ENCODE measurements at regions not wholly inside any gene's neighbourhood (a gene's known extent, or its start where the extent isn't known, plus 50 kb on each side); places are given as distances from the start of the nearest gene placed in this dataset.

DNA sequence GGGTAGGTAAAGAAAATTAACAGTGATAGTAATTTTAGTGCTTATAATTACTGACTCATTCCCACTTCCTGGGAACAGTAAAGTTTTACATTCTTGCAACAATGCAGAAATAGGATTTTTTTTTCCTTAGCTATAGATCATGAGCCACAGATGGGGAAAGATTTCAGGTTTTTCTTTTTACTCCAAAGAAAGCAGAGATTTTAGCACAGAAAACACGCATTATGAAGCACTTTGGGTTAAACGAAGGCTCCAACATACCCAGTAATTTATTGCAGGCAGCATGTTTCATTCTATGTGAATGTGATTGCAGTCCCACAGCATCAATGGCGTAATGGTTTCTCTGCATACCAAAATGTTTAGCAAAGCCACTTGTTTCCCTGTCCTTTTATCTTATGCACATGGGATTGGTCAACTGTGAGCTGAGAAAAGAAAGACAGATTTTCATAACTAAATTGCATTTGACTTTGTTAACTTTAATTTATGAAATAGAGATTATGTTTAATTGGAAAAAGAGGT is 124.6 kb upstream of the E2F7 start:
- DNase-seq, result no peak

- DNase-seq, result no peak
These were observed 124.1 kb upstream of the E2F7 start for GRCh38 chr12:77189458-77189857.

DNA sequence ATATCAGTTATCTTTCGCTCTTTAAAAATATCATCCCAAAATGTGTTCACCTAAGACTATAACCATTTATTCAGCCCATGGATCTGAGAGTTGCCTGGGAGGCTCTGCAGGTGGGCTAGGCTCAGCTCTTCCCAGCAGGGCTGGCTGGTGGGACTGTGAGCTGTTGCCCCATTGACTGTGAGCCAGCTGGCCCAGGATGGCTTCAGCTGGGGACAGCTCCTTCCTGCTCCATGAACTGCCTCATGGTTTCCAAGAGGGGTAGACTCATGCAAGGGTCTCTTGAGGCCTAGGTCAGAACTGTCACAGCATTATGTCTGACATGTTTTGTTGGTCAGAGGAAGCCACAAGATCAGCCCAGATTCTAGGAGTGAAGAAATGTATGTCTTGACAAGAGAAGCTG is 114.1 kb upstream of the E2F7 start:
- no peak for DNase-seq

GRCh38 chr12:77167801-77168200 is 102.4 kb upstream of the E2F7 start:
- no peak for DNase-seq

DNA sequence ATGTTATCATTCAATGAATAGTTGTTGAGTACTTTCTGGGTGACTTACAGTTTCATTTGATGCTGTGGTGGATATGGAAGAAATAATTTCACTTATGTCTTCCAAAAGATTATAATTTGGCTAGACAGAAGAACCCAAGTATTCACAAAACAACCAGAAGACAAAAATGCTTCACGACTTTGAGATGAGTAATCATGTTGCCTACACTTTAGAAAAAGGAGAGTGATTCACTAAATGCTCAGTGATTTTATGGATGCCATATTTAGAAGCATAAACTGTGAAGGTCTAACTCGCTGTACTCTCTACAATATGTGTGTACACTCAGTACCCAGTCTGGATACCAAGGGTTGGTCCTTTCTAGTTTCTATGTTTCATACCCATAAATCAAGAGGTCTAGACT is 101.3 kb upstream of the E2F7 start:
- no peak for DNase-seq

DNA sequence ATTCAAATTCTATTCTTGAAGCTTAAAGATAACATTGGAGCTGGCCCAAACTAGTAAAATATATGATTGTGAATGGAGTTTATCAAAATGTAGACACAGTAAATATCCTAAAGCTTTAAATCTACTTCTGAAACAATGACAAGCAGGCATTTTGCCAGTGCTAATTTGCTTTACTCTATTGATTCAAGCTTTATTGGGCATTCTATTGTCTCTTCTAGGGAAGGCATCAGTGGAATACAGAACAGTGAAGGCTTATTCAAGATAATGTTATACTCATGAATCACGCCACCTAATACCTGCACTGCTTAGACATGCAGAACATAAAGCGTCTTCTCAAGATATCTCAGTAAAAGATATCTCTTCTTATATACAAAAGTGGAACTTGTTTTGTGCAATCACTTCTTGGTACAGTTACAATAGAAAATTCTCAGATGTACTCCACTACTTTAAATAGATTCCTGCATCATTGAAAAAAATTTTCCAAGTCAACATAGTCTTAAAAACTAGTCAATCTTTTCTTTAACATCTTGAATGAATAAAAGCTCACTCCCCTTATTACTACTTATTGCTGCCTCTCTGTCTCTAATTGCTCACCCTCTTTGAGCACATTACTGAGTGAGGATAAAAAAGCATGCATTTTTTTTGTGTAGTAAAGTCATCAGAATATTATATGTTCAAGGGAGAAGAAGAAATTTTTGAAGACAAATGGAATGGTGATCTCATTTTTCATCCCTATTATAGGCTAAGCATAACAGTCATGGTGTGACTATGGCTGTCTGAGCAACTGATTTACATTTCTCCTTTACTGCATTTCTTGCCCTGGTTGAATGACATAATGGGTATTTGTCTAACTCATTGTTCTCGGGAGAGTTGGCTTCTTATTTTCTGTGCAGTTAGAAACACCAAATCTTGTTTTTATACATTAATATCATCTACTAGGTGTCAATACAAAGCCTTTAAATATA is 98.0 kb upstream of the E2F7 start:
- DNase-seq, result no peak

- no peak for DNase-seq
These were observed 96.6 kb upstream of the E2F7 start for GRCh38 chr12:77161944-77162343.

GRCh38 chr12:77160931-77161330 is 95.6 kb upstream of the E2F7 start:
- DNase-seq, result no peak

DNA sequence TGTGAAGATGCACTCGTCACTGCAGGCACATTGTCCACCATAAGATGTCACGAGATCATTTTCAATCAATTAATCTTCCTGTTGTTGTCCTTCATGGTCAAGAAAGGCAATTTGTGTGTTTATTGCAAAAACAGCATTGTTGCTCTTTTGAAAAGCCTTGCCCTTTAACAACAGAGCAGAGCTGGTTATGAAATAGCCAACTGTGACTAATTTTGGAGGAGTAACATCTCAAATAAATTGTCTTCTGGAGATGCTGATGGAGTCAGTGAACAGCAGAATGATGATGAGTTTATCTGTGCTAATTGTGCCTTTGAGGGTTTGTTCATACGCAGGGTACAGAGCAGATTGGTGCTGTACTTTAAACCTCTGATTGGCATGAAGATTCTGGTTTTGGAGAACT is 88.3 kb upstream of the E2F7 start:
- DNase-seq, result no peak

GRCh38 chr12:77152623-77153193 is 87.3 kb upstream of the E2F7 start:
- no peak for DNase-seq

DNA sequence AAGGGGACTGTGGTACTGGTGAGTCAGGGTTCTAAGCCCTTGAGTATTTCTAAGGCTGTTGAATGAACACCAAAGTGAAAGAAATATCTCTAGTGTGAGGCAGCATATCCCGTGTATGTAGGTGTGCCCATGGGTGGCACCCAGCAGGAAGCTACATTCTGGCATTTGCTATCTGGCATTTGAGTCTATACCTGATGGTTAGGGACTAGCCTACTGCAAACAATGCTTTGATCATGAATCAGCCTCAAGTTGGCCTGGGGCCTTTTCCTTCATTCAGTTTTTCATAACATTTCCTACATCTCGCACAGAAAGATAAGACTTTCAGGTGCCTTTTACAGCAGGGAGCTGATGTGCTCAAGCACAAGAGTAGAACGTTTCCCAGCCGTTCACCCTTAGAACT is 85.7 kb upstream of the E2F7 start:
- DNase-seq, result no peak

DNA sequence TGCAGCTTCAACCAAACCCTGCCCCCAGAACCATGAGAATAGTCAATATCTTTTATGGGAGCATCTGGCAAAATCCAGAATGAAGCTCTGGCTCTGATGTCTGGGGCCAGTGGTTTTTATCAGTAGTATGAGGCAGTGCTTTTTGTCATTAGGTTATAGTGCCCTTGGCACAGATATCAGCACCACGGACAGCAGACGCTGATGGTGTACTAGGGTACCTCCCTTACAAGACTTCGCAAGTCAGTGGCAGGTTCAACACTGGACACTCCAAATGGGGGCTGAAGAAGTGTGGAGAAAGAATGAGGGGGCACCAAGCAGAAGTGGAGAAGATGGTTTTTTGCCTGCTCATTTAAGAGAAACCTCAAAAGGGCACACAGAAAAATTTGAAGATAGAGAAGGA is 68.2 kb upstream of the E2F7 start:
- DNase-seq, result no peak

DNA sequence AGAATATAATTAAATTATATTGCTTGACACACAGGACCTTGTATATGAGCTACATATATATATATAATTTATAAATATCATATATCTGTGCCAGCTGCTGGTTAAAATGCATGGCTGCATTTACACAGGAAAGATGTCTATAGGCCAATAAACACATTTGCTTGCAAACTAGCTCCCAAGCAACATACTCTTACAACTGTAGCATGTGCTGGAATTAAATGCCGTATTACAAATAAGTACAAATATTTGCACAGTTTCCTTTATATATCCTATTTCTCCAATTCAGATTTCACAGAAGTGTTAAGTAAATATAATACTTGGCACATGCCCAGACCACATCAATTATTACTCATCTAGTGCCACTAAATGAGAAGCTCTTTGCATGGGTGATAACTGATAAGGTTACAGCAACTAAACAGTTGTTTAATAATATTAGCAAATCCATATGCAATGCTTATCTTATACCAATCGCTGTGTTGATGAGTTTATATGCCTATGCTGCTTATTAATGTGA is 66.7 kb upstream of the E2F7 start:
- DNase-seq, result no peak

DNA sequence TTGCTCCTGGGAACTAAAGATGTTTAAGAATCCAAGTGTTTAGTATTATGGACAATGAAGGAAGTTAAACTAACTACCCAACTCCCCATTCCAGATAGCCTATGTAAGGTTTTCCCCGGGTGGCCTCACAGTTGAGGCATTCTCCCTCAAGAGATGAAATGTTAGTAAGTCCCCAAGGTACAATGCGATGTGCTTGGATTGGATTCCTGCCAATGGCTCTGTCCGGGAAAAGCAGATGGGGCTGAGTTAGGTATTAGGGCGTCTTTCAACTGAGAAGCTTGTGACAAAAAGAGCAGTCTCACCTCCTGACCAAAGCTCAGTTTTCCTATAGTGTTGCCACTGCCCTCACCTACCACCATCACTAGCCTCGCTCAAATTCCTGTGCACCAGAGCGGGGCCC is 64.8 kb upstream of the E2F7 start:
- DNase-seq, result no peak

DNA sequence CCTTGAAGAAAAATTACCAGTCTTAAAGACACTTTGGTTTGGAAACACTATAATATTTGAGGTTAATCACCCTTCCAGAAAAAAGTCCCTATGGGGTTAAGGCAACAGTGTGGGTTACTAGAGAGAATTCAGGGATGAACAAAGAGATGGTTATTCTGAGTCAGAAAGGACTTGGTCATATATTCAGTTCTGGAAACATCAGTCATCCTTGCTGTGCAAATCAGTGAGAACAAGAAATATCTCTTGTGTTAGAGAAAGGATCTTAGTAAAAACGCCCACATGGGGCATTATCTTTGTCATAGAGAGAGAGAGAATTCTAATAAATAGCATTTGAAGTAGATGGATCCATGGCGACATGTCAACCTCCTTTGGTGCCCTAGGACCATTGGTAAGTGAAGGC is 59.4 kb upstream of the E2F7 start:
- no peak for DNase-seq

GRCh38 chr12:77122661-77123060 is 57.3 kb upstream of the E2F7 start:
- DNase-seq, result no peak

DNA sequence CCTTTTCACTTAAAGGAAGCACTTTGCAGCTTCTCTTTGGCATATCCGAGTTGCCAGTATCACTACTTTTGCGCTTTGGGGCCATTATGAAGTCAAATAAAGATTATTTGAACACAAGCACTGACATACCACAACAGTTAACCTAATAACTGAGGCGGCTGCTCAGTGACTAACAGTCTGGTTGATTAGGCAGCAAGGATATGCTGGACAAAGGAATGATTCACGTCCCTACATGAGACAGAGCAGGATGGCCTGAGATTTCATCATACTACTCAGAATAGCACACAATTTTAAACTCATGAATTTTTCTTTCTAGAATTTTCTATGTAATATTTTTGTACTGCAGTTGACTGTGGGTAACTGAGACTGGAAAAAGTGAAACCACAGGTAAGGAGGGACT is 56.9 kb upstream of the E2F7 start:
- DNase-seq, result no peak

DNA sequence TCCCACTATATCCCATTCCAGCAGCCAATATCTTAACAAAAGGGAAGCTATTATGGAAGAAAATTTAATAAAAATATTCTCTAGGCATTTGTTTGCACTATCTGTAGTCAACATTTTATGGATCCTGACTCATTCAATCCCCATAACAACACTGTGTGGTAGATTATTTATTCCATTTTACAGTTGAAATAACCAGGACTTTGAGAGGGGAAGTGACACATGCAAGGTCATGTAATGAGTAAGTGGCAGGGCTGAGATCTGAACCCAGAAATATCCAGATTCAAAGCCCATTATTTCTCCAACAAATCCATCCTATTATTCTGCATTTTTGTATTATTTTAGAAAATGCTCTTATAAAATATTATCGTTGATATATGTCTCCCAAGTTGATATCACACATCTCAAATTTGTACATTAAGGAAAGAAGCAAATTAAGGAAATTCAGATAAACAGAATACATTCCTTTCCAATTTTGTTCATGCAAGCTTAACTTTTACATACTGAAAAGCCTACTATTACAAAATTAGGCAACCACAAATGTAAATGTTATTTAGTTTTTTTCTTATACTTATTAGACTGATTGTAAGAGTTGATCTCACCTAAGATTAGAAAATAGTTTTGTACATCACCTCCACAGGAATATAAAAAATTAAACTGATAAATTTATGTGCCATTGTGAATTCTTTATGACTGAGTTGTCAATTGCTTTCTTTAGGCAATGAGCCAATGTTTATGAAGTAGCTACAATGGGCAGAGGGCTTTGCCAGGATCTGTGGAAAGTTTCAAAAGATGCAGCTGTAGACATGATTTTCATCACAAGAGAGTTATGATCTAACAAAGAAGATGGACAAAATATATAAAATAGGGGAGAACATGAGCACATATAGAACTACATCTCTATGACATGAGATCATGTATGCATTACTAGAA is 55.1 kb upstream of the E2F7 start:
- no peak for DNase-seq

- no peak for DNase-seq
These were observed 53.3 kb upstream of the E2F7 start for GRCh38 chr12:77118696-77119095.

- no peak for DNase-seq
These were observed 50.9 kb upstream of the E2F7 start for GRCh38 chr12:77116277-77116676.

GRCh38 chr12:77115471-77115870 is 50.1 kb upstream of the E2F7 start:
- DNase-seq, result no peak

Measured in NCI-H526 treated with DMSO at 0.1 percent for 48 hours (cell line).